Calu3 (cell line): ENCODE measurements at regions not wholly inside any gene's neighbourhood (a gene's known extent, or its start where the extent isn't known, plus 50 kb on each side); places are given as distances from the start of the nearest gene placed in this dataset.

Experiments used
- BruUV-seq: library from RNA; stranded (reverse); fragments of 400-500 nt; replicated peaks from 2 replicates; lab custom pipeline; 2021; lab: Mats Ljungman, UMichigan
- CTCF ChIA-PET: fragments of 300-600 bp; sonication (Branson Sonifier 250); formaldehyde crosslinking; loops from one replicate; lab custom pipeline; 2022; ENCODE audit warnings: antibody characterized with exemption; lab: Charles Lee
- DNase-seq: peaks from one replicate; pipeline ENCODE4 v3.0.0; 2022
- H3K27ac Mint-ChIP-seq: one replicate; pipeline ENCODE4 v1.8.0; 2022; ENCODE audit warnings: mixed read lengths; ENCODE audit not compliant: unreplicated experiment
- H3K27me3 Mint-ChIP-seq: one replicate; pipeline ENCODE4 v1.8.0; 2022; ENCODE audit warnings: mixed read lengths; ENCODE audit not compliant: unreplicated experiment
- H3K36me3 Mint-ChIP-seq: one replicate; pipeline ENCODE4 v1.8.0; 2022; ENCODE audit warnings: mild to moderate bottlenecking, moderate library complexity, mixed read lengths; ENCODE audit not compliant: insufficient read depth, unreplicated experiment
- H3K4me1 Mint-ChIP-seq: one replicate; pipeline ENCODE4 v1.8.0; 2022; ENCODE audit warnings: mild to moderate bottlenecking, low read depth, mixed read lengths; ENCODE audit not compliant: unreplicated experiment
- H3K4me3 Mint-ChIP-seq: one replicate; pipeline ENCODE4 v1.8.0; 2022; ENCODE audit warnings: mild to moderate bottlenecking, low read depth, moderate library complexity, mixed read lengths; ENCODE audit not compliant: unreplicated experiment
- H3K9me3 Mint-ChIP-seq: one replicate; pipeline ENCODE4 v1.8.0; 2022; ENCODE audit warnings: low read depth, mixed read lengths; ENCODE audit not compliant: unreplicated experiment
- intact Hi-C: fragments of 100-400 bp; cut with micrococcal nuclease; formaldehyde crosslinking; loops from one replicate; pipeline ENCODE4 v1.10.0; 2022; ENCODE audit not compliant: unreplicated experiment
- TF ChIP-seq, protein P1 (sequence below): fragments of 200-600 bp; IDR thresholded peaks from one replicate; pipeline ENCODE4 v1.8.0; 2022; ENCODE audit warnings: antibody characterized with exemption; ENCODE audit not compliant: unreplicated experiment

DNA sequence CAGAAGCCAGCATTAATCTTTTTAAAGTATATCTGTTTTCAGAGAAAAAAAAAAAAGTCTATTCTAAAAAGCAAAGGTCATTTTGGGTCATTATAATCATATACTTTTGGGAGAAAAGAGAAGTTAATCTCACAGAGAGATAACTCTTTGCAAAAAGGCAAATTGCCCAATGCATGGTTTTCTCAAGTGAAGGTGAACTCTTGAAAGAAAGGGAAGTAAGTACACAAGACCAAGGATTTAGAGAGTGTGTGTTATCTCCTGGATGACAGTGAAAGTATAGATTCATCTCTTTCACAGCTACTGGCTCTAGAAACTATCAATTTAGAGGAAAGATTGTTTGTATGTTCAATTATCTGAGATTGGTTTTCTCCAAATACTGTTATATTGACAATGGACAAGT lies 151.4 kb downstream of the CD8B2 start:
- CTCF ChIA-PET: no interaction called here
- TF ChIP-seq, protein P1, sequence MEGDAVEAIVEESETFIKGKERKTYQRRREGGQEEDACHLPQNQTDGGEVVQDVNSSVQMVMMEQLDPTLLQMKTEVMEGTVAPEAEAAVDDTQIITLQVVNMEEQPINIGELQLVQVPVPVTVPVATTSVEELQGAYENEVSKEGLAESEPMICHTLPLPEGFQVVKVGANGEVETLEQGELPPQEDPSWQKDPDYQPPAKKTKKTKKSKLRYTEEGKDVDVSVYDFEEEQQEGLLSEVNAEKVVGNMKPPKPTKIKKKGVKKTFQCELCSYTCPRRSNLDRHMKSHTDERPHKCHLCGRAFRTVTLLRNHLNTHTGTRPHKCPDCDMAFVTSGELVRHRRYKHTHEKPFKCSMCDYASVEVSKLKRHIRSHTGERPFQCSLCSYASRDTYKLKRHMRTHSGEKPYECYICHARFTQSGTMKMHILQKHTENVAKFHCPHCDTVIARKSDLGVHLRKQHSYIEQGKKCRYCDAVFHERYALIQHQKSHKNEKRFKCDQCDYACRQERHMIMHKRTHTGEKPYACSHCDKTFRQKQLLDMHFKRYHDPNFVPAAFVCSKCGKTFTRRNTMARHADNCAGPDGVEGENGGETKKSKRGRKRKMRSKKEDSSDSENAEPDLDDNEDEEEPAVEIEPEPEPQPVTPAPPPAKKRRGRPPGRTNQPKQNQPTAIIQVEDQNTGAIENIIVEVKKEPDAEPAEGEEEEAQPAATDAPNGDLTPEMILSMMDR: no peak
- peaks cover 6% of the 10 kb centered on the region for H3K27me3 Mint-ChIP-seq
- no peak for DNase-seq
- BruUV-seq: no TSS peak
- H3K36me3 Mint-ChIP-seq: no peaks in the 10 kb centered on the region
- no peaks in the 10 kb centered on the region for H3K4me1 Mint-ChIP-seq
- H3K9me3 Mint-ChIP-seq: peaks cover 3% of the 10 kb centered on the region
- intact Hi-C loops: loop anchor here (1.0 to 5.0 kb wide), 2 partner anchors 219 to 1295 kb away; no protein-coding TSS in a partner anchor
- H3K27ac Mint-ChIP-seq: no peak overlapping the region
- no peak overlapping the region for H3K4me3 Mint-ChIP-seq

DNA sequence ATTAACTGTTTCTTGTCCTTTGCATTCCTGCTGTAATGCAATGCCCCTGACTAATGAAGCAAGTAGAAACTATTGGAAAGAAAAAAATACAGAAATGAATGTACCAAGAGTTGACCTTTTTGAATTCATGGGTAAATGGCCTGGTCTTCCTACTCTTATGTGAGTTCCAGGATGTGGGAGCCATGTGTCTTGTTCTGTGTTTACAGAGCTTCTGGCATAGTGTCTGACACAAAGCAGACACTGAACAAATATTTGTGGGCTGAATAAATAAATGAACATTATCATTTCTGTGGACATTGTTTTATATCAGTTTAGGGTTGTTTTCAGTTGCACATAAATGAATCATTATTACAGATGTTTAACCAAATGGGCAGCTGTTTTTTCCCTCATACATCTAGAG lies 155.5 kb downstream of the CD8B2 start:
- BruUV-seq: no TSS peak
- no peak for DNase-seq
- intact Hi-C loops: no loop called here
- H3K4me1 Mint-ChIP-seq: no peaks in the 10 kb centered on the region
- no peaks in the 10 kb centered on the region for H3K36me3 Mint-ChIP-seq
- TF ChIP-seq, protein P1: no peak
- no peaks in the 10 kb centered on the region for H3K27me3 Mint-ChIP-seq
- H3K9me3 Mint-ChIP-seq: no peaks in the 10 kb centered on the region
- CTCF ChIA-PET: no interaction called here
- H3K27ac Mint-ChIP-seq: no peak overlapping the region
- no peak overlapping the region for H3K4me3 Mint-ChIP-seq

DNA sequence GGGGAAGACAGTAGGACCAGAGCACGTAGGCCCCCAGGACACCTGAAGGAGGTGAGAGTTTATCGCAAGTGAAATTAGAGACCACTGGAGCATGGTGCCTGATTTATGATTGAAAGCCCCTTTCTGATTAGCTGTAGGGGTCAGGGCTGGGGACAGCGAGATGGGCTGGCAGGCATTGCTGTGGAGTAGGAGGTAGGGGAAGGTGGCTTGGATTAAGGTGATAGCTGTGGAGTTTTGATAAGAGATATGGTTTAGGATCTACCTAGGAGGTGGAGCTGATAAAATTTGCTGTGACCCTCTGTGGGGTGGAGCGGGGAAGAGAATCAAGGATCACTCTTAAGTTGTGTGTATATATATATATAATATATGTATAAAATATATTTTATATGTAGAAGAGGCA lies 157.5 kb downstream of the CD8B2 start:
- Mint-ChIP-seq H3K4me3 (no peak overlapping the region), H3K9me3 (no peaks in the 10 kb centered on the region), H3K4me1 (no peaks in the 10 kb centered on the region), H3K36me3 (no peaks in the 10 kb centered on the region), H3K27me3 (no peaks in the 10 kb centered on the region), H3K27ac (no peak overlapping the region)
- CTCF ChIA-PET: no interaction called here
- intact Hi-C loops: no loop called here
- no TSS peak for BruUV-seq
- TF ChIP-seq, protein P1: no peak
- DNase-seq: no peak

DNA sequence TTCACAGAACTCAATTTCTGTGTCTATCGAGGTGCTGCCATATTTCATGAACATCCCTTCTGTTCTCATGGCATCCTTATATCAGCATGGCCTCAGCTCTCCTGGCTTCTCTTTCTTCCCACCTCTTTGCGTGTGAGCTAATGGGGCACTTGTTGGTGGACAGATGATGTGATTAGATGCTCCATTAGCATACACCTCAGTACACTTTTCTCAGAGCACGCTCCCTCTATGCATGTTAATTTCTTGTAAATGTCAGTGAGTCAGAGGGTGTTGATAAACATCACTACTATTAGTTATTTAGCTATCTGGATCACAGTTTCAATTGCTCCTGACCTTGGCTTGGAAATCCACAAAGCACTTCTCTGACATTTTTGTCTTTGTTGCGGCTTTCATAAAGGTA lies 159.4 kb downstream of the CD8B2 start:
- Mint-ChIP-seq H3K36me3 (no peaks in the 10 kb centered on the region), H3K9me3 (no peaks in the 10 kb centered on the region), H3K4me3 (no peak overlapping the region), H3K27ac (no peak overlapping the region), H3K4me1 (no peaks in the 10 kb centered on the region), H3K27me3 (no peaks in the 10 kb centered on the region)
- no peak for DNase-seq
- TF ChIP-seq, protein P1: no peak
- intact Hi-C loops: no loop called here
- CTCF ChIA-PET: no interaction called here
- BruUV-seq: no TSS peak
